DMS153 treated with DMSO at 0.1 percent for 48 hours (cell line): ENCODE measurements at regions not wholly inside any gene's neighbourhood (a gene's known extent, or its start where the extent isn't known, plus 50 kb on each side); places are given as distances from the start of the nearest gene placed in this dataset.
"Not testable (repeated sequence)": the region's sequence is repeated elsewhere in the genome, so short reads cannot be mapped to it uniquely, and the experiment has no call there.

Experiments
- DNase-seq: peaks from one replicate; lab custom pipeline; 2025; ENCODE audit not compliant: unreplicated experiment; lab: John Stamatoyannopoulos, UW

DNA sequence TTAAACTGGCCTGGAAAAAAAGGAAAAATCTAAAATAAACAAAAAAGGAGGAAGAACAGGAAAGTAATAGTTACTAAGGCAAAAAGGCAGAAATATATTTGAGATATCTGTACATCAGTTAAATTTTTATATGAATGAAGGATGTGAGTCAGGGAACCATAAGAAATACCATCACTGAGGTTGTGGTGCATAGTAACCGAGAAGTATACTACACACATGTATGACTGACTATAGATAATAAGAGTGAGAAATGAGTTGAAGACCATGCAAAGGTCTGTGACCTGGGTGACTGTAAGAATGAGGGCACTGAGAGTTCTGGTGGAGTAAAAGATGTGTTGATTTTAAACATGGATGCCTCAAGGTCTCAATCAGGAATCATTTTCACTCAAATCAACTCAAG, 220.6 kb upstream of the FAM241A start:
- DNase-seq = no peak

DNA sequence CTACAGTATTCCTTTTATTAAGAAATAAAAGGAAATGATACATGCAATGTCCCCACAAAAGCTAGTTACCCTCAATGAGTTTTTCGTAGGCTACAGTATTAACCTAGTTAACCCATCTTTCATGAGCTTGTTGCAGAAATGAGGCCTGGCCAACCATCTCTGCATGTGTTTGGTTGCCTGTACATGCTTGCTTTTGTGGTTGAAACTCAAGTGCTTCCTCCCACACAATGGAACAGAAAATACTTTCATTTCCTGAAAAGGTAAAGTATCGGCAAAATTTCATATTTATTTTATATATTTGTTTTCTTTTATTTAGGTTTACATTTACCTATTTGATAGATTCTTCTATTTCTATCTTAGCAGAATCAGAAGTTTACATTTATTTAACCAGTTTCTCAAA, 214.6 kb upstream of the FAM241A start:
- DNase-seq = peak; percentile 8

DNA sequence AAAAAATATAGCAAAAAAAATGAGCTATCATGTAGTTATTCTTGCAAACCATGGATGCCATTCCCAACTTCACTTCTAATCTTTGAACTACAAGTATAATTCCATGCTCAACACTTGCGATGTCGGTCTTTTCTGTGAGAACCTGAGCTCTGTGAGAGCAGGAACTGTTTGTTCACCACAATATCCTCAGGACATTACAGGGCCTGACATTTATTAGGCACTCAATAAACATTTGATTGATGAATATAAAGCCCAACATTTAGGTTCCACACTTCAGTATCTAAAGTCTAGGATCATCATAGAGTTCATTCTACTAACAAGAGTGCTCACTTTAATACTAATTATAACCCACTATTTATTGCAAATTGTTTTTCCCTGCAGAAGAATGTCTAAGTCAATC, 211.6 kb upstream of the FAM241A start:
- no peak for DNase-seq

DNA sequence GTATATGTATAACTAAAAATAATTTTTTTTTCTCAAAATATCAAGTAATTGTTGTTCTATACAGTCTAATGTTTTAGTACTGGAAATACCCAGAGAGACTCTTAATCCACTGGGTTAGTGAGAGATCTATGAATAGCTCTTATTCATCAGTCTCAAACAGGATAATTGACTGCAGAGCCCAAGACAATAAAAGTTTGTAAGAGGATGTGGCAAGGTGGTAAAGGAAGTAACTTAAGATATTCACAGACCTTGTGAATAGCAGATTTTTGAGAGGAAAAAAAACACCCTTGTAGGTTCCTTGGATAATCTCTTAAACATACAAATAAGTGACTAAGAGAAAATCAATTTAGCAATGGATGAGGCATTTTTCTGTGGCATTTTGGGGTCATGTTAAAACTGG, 210.9 kb upstream of the FAM241A start:
- DNase-seq = no peak

DNA sequence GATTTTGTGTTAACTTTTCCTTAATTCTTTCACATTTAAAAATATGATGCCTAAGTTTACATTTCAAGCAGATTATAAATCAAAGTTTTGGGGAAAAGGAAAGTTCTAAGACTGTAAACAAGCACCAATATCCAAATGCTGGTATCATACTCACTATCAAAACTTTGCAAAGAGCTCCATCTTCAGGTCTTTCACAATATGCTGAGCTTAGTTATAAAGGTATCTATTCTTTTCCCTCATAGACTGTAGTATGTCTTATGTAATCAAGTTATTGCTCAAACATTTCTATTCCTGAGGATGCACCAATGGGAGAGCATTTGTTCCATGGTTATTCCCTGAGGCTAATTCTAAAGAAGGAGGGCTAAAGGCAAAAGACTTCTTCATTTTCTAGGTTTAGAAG, 207.9 kb upstream of the FAM241A start:
- peak; percentile 51 for DNase-seq

DNA sequence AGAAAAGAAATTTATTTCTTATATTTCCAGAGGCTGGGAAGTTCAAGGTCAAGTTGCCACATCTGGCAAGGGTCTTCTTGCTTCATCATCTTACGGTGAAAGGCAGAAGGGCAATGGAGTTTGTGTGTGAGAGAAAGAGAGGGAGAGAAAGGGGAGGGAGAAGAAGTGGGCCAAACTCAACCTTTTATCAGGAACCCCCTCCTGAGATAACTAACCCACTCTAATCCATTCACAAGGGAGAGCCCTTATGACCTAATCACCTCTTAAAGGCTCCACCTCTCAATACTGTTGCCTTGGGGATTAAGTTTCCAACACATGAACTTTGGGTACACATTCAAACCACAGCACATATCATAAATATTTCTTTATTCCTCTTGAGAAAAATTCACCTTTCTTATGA, 203.3 kb upstream of the FAM241A start:
- no peak for DNase-seq

DNA sequence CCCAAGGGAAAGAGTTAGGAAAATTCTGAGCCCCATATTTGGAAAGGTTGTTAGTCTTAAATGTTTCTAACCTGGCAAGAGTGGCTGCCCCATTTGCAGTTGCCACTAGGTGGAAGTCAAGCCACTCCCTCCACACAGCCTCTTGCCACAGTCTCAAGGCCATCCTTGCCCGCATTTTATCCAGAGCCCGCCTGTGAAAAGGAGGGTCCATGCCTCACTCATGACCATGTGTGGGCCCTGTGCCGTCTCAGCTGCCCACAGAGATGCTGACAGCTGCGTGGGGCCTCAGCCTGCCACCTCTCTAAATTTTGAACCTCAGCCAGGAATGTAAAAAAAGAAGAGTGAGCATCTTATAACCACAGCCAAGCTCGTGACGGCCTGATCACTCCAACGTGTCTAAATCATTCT, 201.5 kb upstream of the FAM241A start:
- DNase-seq = no peak

DNA sequence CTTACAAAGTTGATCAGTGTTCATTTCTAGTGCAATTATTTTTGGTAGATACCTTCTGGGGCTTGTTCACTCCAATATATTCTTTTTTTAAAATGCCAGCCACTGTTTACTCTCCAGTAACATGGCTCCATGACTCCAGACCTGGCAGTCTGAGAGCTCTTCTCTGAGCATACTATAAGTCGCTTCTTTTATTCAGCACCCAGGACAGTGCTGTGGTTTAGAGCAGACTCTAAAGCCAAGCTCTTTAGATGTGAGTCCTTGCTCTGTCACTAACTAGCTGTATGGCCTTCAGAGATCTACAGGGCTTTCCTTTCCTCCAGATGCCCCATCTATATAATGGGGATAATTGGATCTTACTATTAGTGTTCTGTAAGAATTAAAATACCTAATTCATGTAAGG, 200.2 kb upstream of the FAM241A start:
- DNase-seq = no peak

DNA sequence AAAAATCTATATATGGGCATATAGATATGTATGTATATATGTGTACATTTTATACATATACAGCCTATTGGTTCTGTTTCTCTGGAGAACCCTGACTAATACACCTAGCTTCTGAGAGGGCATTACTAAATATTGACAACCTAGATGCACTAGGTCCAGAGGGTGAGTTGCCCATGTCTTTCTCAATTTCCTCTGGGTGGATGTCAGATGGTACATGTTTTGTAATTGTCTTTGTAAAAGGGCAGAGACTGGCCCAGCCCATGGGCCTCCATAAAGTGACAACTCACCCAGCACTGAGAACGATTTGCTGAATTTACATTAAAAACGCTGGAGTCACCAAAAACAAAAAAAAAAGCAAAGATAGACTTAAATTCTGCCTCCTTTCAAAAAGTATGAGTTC, 198.5 kb upstream of the FAM241A start:
- DNase-seq = no peak

DNA sequence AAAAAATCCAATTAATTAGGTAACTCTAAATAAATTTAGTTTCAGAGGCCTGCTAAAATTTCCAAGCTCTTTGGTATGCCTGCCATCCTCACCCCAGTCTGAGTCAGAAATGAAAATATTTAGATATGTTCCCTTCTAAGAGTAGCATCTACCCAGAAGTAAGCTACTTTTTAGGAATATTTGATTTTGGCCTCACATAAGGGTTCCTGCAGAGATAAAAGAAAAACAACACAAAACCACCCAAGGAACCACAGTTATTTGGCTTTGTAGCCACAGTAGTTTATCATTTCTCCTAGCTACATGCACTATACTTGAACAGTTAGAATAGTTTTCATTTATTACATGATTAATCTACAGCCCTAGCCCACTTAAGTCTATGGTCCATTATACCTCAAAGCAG, 192.6 kb upstream of the FAM241A start:
- no peak for DNase-seq

DNA sequence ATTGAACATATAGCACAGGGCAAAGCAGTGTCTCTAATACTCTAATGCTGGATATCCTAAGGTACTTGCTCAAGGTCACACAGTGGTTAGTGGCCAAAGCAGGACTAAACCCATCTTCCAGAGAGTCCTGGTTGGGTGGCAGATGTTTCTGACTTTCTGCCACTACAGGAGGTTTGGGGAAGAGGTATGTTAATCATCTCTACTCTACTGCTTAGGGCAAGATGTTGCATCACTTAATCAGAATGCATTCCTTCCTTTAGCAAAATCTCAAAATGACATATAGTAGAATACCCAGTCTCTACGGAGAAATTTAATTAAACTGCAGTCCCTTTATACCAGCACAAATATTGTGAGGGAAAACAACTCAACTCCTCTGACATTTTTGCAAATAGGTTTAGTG, 190.7 kb upstream of the FAM241A start:
- DNase-seq = no peak

DNA sequence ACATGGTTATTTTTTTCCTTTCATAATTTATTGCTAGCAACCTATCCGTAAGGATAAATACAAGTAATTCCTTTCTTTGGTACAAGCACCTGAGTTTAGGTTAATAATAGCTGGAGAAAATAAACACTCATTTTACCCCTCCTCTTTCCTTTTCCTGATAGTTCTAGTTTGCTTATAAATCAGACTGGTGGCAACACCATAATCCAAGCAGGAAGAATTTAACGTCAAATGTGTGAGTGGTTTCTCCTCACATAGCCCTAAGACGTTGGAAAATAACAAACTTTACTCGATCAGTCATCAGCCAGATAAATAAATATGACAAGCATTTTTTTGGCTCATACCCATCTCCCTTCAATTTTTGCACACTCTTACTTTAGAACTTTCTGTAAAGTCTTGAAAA, 190.3 kb upstream of the FAM241A start:
- DNase-seq = no peak

DNA sequence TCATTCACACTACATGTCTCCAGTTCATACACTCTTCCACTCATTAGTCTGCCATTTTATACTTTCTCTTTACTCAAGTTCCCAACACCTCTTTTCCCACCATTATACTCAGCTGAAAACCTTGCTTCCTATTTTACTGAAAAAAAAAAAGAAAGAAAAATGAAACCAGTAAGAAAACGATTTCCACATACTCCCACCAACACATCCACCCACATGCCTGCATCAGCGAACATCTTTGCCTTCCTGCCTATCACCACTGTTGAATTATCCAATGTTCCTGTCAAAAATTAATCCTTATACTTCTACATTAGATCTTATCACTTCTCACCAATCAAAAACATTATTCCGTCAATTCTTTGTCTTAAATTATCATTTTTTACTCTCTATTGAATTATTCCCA, 188.1 kb upstream of the FAM241A start:
- DNase-seq = no peak

DNA sequence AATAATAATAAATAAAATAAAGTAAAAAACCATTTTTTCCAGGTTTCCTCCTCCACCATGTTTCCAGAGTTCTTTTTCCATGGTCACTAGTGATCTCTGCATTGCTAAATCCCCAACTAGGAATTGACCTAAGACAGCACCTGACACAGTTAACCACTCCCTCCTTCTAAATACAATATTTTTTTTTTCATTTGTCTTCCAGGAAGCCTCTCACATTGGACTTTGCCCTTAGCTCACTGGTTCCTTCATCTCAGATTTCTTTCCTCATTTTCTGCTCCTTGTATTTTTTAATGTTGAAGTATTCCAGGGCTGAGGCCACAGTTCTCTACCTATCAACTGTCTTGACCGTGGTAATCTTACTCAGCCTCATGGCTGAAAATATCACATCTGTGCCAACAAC, 187.3 kb upstream of the FAM241A start:
- DNase-seq = no peak

DNA sequence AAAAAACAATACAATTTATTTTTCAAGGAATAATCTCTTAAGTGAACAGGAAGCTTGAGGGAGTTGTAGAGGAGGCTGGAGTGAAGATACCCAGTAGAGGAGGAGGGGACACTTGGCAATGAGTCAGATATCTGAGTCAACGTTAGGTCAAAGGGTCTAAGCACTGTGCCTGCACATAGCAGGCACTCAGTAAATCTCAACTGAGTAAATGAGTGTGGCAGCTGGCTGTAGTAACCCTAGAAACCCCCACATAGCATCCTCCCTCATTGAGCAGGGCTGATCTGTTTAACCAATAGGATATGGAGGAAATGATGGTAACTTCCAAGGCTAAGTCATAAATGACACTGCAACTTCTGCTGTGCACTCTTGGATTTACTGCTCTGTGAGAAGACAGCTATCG, 186.0 kb upstream of the FAM241A start:
- no peak for DNase-seq

DNA sequence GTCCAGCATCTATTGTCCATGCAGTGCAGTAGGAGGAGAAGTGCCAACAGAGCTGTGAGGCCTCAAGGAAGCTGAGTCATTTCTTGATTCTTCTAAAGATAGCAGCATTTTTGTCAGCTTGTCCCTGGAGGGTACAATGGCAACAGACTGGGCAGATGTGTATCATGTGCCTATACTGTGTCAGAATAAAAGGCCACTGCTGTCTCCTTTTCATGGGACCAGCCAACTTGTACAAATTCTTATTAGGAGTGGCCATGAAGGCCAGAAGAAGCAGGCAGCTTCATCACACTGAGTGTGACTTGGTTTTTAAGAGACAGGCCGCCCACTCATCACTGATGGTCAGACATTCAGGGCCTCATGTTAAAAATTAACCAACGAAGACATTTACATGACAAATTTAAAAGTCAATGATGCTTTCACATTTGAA, 185.0 kb upstream of the FAM241A start:
- no peak for DNase-seq

DNA sequence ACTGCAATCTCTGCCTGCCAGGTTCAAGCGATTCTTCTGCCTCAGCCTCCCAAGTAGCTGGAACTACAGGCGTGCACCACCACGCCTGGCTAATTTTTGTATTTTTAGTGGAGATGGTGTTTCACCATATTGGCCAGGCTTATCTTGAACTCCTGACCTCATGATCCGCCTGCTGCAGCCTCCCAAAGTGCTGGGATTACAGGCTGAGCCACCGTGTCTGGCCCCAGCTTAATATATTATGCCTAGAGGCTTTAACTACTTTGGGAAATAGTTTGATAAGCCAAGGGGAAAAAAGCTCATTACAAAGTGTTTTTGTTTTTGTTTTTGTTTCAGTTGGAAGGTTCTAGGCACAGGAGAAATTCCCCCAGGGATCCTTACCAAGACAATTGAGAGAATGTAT, 184.2 kb upstream of the FAM241A start:
- DNase-seq = not testable (repeated sequence)

DNA sequence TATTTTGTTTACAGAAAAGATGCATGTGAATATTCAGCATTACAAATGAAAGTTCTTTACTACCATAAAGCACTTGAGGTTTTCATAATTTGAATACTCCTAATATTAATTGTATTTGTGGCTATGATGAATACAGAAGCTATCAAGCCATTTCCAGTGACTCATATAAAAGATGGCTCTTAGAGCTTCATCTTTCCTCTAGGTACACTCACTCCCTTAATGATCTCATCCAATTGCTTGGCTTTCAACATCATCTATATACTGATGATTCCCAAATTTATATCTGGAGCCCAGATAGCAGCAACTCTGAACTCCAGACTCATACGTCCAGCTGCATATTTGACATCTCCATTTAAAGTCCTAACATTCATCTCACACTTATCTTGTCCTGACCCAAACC, 183.4 kb upstream of the FAM241A start:
- no peak for DNase-seq

DNA sequence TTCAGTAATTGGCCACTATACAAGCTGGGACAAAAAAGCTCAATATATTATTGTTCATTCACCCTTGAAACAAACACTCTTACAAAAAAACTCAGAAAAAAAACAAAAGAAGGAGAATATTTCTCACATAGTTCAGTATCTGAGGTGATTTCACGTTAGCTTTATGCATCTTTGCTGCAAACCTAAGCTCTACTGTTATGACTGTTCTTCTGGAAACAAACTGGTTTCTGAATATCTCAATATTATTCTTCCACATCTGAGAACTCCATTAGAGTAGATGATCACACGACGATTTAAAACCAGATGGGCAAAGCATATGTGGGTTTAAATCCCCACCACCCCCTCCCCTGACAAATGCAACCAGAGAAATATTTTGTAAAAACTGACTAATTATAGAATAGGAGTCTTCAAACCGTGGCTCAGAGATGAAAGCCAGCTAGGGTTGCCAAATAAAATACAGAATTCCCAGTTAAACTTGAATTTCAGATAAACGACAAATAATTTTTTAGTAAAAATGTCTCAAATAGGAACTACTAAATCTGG, 182.0 kb upstream of the FAM241A start:
- no peak for DNase-seq

DNA sequence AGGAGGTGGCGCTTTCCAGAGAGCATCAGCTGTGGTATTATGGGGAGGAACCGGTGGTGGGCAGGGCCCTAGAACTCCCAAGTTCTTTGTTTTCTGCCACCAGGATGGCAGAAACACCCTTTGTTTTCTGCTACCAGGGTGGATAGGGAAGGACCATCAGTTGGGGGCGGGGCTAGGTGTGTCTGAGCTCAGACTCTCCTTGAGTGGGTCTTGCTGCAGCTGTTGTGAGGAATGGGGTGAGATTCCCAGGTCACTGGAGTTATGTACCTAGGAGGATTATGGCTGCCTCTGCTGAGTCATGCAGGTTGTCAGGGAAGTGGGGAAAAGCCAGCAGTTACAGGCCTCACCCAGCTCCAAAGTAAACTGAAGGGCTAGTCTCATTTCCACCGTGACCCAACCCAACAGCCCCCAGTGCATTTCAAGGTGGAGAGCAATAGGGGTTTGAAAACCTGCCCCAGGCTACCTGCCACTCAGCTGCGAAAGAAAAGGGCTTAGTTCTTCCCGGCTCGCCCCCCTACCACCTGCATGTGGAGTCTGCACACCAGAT, 167.8 kb upstream of the FAM241A start:
- DNase-seq = no peak

DNA sequence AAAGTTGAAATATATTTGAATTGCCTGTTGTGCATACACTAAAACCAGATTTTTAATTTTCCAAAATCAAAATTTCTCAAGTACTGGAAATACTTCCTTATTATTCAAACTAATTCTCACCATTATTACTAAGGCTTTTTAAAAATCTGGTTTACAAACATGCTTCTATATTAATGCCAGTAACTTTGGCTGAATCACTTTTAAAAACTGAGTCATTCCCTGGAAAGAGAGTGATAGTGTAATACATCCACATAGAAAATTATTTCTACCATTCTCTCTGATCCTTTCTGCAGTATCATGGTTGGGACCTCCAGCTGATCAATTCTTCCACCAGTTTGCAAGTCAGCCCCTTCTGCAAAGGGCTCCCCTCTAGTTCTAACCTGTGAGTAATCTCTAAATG, 165.3 kb upstream of the FAM241A start:
- DNase-seq = no peak

DNA sequence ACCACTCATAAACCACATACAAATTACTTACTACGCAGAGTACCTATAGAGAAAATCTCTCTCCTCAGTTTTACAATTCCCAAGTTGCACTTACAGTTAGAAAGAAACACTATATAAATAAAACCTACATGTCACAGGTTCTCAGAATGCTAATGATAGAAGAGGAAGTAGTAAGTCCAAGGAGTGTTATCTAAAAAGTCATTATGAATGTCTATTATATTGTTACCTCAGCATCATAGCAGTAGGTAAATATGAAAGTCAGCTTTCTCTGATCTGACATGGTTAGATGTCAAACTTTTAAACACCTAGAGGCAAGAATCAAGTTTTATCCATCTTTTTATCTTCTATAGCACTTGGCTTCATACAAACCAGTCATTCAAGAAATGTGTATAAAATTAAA, 163.2 kb upstream of the FAM241A start:
- DNase-seq = no peak

DNA sequence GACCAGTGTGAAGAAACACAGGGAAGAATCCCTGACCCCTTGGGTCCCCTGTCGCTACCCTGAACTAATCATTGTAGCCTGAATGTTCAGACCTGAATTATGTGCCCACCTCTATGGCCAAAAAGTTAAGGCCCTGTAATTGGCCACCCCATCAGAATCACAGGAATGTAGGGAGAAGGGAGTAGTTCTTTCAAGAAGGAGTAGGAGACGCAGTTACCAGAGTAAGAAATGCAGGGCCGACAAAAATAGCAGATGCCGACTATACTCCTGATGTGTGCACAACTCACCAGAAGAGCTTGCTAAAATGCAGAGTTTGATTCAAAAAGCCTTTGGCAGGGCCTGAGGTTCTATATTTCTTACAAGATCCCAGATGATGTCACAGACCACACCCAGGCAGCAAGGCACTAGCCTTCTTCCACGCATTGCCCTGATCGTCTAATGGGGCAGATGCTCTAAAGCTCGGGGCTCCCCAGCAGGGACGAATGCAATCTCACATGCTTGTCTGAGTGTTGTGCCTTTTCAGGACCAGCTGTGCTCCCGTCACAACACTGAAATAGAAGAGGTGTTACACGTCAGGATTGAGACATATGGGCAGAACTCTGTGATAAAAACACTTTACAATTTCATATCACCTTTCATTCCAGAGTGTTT, 161.0 kb upstream of the FAM241A start:
- DNase-seq = no peak
